Kidney (tissue), 13 donors: ENCODE measurements at regions not wholly inside any gene's neighbourhood (a gene's known extent, or its start where the extent isn't known, plus 50 kb on each side); places are given as distances from the start of the nearest gene placed in this dataset.

Experiments used
- DNase-seq, 5 donors: peaks; one replicate each; pipeline ENCODE4 v3.0.0-alpha.2; 2013 to 2020
- FAIRE-seq: peaks from 2 replicates; lab custom pipeline; 2012; peaks lifted over from hg19 to GRCh38; lab: Jason Lieb, UNC
- H3K27ac ChIP-seq, 2 donors: one replicate each; pipeline ENCODE4 v1.7.0; 2013; ENCODE audit warnings: low read depth in 2 of 2, low read length in 2 of 2, inconsistent platforms in 1 of 2
- H3K27me3 ChIP-seq: one replicate; pipeline ENCODE4 v1.7.1; 2013; ENCODE audit warnings: low read length, inconsistent platforms; ENCODE audit not compliant: control insufficient read depth, insufficient read depth
- H3K36me3 ChIP-seq, 3 donors: one replicate each; pipeline versions ENCODE4 v1.7.0 to v1.7.1; 2013; ENCODE audit warnings: low read length in 3 of 3, control low read depth in 1 of 3, inconsistent platforms in 1 of 3; ENCODE audit not compliant: insufficient read depth in 3 of 3, control insufficient read depth in 2 of 3
- H3K4me1 ChIP-seq, 3 donors: one replicate each; pipeline versions ENCODE4 v1.7.0 to v1.7.1; 2013; ENCODE audit warnings: low read length in 3 of 3, inconsistent platforms in 1 of 3, low read depth in 1 of 3; ENCODE audit not compliant: control insufficient read depth in 2 of 3, insufficient read depth in 2 of 3
- H3K4me3 ChIP-seq, 3 donors: one replicate each; pipeline versions ENCODE4 v1.7.0 to v1.8.1; 2013; ENCODE audit warnings: low read length in 3 of 3, control low read depth in 1 of 3, inconsistent platforms in 1 of 3
- H3K9ac ChIP-seq, 3 donors: one replicate each; pipeline versions ENCODE4 v1.7.0 to v1.7.1; 2013; ENCODE audit warnings: low read length in 3 of 3, control low read depth in 1 of 3, inconsistent platforms in 1 of 3
- H3K9me3 ChIP-seq, 3 donors: one replicate each; pipeline versions ENCODE4 v1.7.0 to v1.7.1; 2013; ENCODE audit warnings: low read length in 3 of 3, control low read depth in 1 of 3, inconsistent platforms in 1 of 3; ENCODE audit not compliant: control insufficient read depth in 2 of 3, insufficient read depth in 1 of 3
- intact Hi-C: fragments of 100-400 bp; cut with DNase I; formaldehyde crosslinking; loops from one replicate; pipeline ENCODE4 v1.11.1; 2022
- TF ChIP-seq, protein P1 (sequence below): IDR thresholded peaks from 3 replicates; pipeline ENCODE4 v1.5.1; 2012; ENCODE audit warnings: mild to moderate bottlenecking, moderate library complexity, borderline replicate concordance; ENCODE audit not compliant: insufficient read depth; ENCODE audit errors: extremely low read depth
- donor health status: control.
- donor health status: control.
- donor health status: control.
- donor health status: control.
- donor health status: control.
- donor health status: DM: yes; HTN: yes; CAD: no.
- donor health status: Normal renal cell carcinoma (clear cell type).

DNA sequence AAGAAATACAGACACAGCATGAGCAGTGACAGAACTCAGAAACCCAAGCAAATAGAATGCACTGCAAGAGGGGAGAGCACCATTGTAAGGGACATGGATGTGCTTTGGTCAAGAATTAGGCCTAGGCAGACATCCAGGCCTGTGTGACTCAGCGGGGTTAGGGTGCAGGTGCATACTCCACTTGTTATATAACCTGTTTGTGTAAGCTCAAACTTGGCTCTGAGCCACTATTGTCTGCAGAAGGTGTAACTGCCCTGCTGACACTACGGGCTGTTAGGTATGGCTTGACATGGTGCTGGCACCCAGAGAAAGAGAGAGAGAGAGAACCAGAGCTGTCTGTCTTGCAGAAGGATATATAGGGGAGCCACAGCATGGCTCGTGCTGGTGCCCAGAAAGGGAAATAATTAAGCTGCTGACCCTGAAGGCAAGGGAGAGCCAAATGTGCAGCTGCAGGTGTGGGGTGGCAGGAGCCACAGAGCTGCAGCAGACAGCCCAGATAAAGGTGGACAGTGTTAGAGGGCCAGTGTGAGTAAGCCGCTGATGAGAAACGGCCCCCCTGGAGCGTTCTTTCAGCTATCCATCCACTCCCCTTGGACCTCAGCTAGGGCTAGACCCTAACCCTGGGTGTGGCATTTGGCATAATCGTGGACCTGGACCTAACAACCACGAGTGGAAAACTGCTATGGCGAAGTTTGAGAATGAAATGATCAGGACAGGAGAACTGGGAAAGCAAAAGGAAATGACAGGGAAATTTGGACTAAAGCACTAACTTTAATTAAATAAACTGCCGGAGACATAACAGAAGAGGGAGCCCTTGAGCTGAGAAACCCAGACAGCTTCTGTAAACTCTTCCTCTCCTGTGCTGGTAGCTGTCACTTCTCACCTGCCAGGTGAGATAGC lies 253.0 kb upstream of the CCDC179 start:
- peaks cover 0 to 6% (median 2%) of the 10 kb centered on the region in 3 donors for H3K4me1 ChIP-seq
- H3K27me3 ChIP-seq: no peaks in the 10 kb centered on the region
- peak overlapping the region; percentile 2 for H3K27ac ChIP-seq
- intact Hi-C loops: no loop called here
- FAIRE-seq (no peak), DNase-seq (peak in 4 of 5 donors; percentile 40 to 82 (median 59))
- H3K9ac ChIP-seq: no peak overlapping the region
- peak overlapping the region in 2 of 3 donors; percentile 27 to 44 for H3K4me3 ChIP-seq
- peaks cover 0 to 6% (median 0%) of the 10 kb centered on the region in 3 donors for H3K9me3 ChIP-seq
- no peaks in the 10 kb centered on the region for H3K36me3 ChIP-seq
- TF ChIP-seq, protein P1, sequence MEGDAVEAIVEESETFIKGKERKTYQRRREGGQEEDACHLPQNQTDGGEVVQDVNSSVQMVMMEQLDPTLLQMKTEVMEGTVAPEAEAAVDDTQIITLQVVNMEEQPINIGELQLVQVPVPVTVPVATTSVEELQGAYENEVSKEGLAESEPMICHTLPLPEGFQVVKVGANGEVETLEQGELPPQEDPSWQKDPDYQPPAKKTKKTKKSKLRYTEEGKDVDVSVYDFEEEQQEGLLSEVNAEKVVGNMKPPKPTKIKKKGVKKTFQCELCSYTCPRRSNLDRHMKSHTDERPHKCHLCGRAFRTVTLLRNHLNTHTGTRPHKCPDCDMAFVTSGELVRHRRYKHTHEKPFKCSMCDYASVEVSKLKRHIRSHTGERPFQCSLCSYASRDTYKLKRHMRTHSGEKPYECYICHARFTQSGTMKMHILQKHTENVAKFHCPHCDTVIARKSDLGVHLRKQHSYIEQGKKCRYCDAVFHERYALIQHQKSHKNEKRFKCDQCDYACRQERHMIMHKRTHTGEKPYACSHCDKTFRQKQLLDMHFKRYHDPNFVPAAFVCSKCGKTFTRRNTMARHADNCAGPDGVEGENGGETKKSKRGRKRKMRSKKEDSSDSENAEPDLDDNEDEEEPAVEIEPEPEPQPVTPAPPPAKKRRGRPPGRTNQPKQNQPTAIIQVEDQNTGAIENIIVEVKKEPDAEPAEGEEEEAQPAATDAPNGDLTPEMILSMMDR: peak; percentile 48

DNA sequence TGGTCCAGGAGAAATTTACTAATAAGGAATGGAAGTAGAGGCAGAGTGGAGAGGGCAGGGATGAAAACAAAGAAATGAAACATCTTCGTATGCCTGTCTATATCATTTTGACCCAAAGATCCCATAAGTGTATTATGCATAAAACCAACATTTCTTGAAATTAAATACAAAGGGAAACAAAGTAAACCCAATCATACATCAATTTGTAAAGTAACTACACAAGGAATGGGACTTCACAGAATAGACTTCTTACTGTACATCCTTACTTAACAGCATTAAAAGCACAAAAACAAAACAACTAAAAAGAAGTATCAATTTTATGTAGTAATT lies 253.6 kb upstream of the CCDC179 start:
- DNase-seq: no peak
- TF ChIP-seq, protein P1: no peak
- H3K27me3 ChIP-seq: no peaks in the 10 kb centered on the region
- H3K36me3 ChIP-seq: no peaks in the 10 kb centered on the region
- intact Hi-C loops: no loop called here
- peak; percentile 51 for FAIRE-seq
- peaks cover 0 to 6% (median 0%) of the 10 kb centered on the region in 3 donors for H3K9me3 ChIP-seq
- peaks cover 0 to 6% (median 2%) of the 10 kb centered on the region in 3 donors for H3K4me1 ChIP-seq
- no peak overlapping the region for H3K9ac ChIP-seq
- no peak overlapping the region for H3K4me3 ChIP-seq
- no peak overlapping the region for H3K27ac ChIP-seq

DNA sequence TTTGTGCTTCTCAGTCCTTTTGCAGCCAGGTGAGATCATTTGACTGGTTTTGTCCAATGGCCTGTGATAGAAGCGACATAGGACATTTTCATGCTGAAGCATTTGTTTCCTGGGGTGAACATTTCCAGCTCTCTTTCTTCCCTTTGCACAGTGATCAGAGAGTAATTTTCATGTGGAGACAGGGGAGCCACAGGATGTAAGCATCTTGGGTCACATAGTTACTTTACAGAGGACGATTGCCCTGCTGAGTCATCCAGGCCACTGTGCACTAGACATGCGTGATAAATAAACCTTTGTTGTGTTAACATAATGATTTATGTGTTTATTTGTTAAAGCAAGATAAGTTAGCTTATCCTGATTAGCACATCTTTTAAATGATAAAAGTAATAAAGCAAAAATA lies 263.5 kb upstream of the CCDC179 start:
- no peaks in the 10 kb centered on the region for H3K9me3 ChIP-seq
- TF ChIP-seq, protein P1: no peak
- H3K4me3 ChIP-seq: no peak overlapping the region
- no peaks in the 10 kb centered on the region for H3K27me3 ChIP-seq
- no peak overlapping the region for H3K27ac ChIP-seq
- H3K9ac ChIP-seq: no peak overlapping the region
- FAIRE-seq (no peak), DNase-seq (no peak)
- intact Hi-C loops: no loop called here
- no peaks in the 10 kb centered on the region for H3K4me1 ChIP-seq
- no peaks in the 10 kb centered on the region for H3K36me3 ChIP-seq
